HT1080 (cell line): ENCODE measurements at regions not wholly inside any gene's neighbourhood (a gene's known extent, or its start where the extent isn't known, plus 50 kb on each side); places are given as distances from the start of the nearest gene placed in this dataset.

Experiments used
- DNase-seq: peaks from one replicate; pipeline ENCODE4 v3.0.0-alpha.2; 2015; ENCODE audit warnings: low read depth

DNA sequence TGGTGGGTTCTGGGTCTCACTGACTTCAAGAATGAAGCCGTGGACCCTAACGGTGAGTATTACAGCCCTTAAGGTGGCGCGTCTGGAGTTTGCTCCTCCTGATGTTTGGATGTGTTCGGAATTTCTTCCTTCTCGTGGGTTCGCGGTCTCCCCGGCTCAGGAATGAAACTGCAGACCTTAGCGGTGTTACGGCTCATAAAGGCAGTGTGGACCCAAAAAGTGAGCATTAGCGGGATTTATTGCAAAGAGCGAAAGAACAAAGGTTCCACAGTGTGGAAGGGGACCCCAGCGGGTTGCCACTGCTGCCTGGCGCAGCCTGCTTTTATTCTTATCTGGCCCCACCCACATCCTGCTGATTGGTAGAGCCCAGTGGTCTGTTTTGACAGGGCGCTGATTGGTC is 420.5 kb upstream of the BCHE start:
- no peak for DNase-seq

DNA sequence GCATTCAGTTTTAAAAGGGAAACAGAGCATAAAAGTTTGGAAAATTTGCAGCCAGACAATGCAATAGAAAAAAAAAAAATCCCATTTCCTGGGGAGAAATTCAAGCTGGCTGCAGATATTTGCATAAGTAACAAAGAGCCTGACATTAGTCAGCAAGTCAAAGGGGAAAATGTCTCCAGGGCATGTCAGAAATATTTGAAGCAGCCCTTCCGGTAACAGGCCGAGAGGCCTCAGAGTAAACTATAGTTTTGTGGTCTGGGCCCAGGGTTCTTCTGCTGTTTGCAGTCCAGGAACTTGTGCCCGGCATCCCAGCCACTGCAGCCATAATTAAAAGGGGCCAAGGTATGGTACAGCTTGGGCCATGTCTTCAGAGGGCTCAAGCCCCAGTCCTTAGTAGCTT is 411.6 kb upstream of the BCHE start:
- peak; percentile 13 for DNase-seq

DNA sequence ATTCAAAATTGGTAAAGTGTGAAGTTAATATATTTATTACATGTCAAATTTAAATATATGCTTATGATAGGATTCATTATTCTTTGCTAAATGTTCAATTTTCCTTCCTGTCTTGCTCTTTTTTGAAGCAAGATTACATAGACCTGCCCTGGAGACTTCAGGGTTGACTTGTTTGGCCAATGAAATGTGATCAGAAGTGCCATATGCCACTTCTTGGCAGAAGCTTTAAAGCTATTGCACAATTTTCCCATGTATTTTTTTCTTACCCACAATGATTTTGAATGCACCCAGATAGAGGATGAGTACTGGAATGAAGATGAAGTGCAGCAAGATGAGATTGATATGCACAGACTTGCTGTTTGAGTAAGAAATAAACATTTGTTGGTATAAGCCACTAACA is 406.3 kb upstream of the BCHE start:
- no peak for DNase-seq

DNA sequence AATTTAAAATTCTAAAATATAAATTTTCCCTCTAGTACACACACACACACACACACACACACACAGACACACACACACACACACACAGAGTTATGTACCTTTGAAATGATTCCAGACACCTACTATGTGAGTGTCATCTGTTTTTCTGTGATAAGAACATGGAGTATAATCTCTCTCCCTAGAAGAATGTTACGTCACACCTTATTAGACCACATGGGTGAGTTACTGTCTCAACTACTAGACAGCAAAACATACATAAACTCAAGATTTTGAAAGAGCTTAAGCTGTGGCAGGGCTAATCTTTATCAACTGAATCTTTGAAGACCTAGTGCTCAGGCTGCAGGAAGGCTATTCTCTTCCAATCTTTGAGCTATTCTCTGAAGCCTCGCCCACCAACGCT is 385.9 kb upstream of the BCHE start:
- DNase-seq = no peak

DNA sequence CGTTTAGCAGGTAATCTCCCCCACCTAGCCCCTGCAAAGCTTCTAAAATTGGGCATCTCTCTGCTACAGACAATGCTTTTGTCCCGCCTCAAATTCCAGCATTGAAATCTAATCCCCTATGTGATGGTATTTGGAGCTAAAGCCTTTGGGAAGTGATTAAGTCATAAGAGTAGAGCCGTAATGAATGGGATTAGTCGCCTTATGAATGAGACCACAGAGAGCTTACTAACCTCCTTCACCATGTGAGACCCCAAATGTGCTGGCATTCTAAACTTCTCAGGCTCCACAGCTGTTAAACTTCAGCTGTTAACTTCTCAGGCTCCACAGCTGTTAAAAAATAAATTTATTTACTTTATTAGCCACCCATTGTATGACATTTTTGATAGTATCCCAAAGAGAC is 374.2 kb upstream of the BCHE start:
- peak; percentile 27 for DNase-seq

DNA sequence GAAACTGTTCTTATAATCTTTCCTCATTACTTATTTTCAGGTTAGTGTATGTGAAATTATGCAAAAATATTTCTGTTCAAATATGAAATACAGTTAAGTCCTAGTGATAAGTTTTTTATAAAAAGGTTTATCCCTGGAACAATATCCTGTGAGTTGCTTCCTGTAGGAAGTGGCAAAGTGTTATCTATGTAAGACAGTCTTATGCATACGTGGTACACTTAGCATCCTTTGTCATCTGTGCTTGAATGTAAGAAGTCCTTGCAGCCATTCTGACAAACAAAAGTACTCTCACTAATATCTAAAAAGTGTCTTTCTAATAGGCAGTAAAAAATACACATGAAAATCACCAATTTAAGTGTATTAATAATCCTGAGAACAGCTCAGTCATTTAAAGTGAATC is 372.5 kb upstream of the BCHE start:
- no peak for DNase-seq

DNA sequence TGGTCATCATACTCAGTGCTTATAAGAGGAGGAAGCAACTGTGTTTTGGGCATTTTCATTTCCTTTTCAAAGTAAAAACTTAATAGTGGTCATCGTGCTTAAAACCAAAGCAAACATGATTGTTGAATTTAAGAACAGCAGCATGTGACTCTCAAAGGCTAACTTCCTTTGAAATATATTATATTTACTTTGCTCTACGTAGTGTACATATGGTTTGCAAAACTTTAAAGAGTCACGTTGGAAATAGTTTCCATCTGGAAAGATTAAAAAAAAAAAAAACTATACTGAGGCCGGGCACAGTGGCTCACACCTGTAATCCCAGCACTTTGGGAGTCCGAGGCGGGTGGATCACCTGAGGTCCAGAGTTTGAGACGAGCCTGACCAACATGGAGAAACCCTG is 367.9 kb upstream of the BCHE start:
- DNase-seq = no peak

DNA sequence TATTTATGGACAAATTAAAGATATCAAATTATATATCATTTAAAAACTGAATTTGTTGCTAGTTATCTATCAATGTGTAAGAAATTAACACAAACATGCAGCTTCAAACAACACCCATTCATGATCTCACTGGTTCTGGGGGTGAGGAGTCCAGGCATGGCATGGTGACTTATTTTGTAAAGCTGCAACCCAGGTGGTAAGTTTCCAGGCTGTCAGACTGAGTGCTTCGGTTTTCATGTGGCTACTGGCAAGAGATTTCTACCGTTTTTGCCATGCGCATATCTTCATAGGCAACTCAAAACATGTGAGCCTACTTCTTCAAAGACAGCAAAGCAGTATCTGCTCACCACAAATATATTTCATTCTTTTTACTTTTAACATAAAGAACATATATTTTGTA is 364.3 kb upstream of the BCHE start:
- DNase-seq = no peak

DNA sequence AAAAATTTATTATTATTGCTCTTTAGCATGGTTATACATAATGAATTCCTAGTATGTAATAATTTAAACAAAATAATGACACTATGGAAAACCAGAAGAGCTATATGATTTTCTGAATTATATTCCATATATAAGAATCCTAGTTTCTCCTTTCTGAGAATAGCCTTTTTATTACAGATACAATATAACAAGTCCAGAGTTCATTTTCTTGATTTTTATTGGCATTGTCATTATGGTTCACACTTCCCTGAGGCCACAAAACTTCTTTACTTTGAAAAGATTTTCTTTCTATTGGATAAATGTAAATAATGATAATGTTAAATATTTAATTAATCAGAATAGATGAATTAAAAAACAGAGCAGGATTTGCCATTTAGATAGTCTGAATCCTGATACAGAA is 362.3 kb upstream of the BCHE start:
- DNase-seq = no peak

DNA sequence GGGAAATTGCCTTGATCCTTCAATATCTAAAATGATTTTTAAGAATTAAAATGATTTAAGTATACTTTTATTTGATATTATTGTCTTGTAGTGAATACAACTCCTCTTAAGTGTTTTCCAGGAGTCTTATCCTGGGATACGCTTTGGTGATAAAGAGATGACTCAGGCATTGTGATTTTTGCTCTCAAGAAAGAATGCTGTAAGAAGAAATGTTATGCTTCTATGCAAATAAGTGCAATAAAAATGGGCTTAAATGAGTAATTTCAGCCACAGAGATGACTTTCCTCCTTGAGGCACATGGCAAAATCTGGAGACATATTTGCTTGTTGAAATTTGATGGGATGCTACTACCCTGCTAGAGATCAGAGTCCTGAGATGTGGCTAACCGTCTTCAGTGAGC is 358.6 kb upstream of the BCHE start:
- peak; percentile 26 for DNase-seq

DNA sequence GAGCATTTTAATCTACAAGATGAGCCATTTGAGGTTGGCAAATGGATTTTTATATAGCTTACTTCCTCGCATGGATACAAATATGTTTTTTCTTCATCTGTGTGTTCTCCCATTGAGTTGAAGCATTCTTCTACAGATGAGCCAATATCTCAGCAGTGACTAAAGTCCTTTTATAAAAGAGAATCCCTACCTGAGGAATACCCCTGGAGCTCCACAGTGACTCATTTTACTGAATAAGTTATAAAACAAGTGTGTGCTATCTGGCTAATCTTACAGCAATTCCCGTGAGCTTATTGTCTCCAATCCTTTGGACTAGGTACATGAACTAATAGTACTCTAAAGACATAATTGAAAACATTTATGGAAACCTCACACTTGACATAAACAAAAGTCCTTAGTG is 354.2 kb upstream of the BCHE start:
- peak; percentile 25 for DNase-seq

DNA sequence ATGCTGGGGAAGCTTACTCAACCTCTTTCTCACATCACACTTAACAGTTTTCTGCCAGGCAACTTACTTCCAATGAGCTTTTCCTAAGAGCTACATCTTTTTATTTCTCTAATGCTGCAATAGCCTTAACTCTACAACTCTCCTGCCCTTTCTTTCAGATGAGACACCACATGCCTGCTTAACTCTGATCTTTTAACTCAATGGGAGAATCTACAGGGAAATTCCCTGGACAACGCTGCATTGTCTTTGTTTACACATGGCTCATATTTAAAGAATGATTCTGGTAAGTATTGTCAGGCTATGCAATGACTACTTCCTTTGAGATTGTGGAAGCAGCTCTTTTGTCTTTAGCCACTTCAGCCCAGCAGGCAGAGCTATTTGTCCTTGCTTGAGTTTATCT is 353.1 kb upstream of the BCHE start:
- DNase-seq = peak; percentile 75

DNA sequence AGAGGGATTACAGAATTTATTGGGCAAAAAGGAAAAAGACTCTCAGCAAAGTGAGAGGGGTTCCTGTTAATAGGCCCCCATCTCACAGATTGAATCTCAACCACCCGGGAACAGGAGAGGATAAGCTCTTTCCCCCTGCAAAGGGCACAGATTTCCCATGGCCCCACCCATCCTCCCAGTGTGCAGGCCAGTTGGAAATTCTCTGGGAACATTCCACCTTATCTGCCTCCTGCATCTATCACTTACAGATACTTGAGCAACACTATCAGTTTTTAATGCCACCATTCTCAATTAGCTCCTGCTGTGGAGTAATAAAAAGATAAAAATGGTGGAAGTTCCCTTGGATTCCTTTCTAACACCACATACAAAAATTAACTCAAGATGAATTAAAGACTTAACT is 350.0 kb upstream of the BCHE start:
- no peak for DNase-seq

DNA sequence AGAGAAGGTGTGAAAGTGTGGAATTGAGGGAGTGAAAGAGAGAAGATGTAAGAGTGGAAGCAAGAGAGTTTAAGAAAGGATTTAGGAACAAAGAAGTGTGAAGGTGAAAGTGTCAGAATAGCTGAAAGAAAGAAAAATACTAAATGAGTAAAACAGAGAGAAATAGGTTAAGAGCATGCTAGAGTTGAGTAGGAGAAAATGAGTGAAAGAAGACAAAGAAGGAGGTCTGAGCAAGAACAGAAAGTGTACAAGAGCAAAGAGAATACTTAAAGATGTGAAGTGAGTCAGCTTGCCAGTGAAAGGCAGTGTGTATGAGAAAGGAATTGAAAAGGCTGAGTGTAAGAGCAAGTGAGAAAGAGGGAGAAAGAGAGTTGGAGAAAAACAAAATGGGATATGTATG is 348.8 kb upstream of the BCHE start:
- no peak for DNase-seq

DNA sequence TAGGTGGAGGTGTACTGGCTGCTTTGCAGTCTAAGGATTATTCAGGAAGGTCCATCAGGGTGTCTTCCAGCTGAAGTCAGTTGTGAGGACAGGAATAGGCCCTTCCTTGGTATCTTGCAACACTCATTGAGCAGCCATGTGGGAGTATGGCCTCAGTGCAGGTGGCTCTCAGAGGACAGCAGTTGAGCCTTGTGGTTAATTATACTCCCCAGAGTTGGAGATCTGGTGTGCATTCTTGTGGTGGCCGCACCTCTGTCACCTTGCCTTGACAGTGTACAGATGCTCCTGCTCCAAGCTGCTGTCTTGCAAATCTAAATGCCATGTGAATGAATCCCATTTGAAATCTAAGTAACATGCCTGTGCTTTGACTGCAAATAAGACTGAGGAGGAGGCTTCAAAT is 339.9 kb upstream of the BCHE start:
- peak; percentile 36 for DNase-seq

DNA sequence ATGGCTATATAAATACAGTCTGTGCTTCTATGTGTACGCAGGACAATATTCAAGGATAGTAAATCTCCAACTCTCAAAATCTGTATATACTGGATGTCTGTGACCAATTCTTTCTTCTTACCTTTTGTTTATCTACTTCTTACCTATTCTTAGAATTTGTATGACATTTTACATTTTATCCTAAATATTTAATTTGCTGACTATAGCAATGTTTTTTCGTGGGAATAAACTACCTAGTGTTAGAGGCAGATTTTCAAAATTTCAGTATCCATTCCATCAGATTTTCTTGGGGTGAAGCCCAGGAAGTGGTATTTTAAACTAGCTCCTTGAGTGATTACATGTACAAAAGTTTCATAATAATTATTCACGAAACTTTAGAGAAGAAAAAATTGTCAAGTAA is 334.5 kb upstream of the BCHE start:
- DNase-seq = no peak

DNA sequence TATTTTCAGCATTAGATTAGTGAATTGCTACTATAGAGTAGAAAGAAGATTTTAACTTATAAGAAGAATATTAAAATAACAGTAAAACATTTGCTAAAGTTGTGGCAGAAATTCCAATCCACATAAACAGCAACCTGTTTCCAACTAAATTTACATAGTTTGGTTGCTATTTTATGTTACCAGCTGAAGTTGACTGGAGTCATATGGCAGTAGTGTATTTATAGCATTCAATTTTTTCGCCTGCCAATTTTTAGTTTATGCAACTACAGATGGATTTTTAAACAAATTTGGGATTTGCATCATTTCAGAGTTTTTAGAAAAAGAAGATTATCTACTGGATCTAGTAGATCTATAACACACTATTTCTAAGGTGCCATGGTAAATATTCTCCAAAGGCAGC is 332.5 kb upstream of the BCHE start:
- no peak for DNase-seq

DNA sequence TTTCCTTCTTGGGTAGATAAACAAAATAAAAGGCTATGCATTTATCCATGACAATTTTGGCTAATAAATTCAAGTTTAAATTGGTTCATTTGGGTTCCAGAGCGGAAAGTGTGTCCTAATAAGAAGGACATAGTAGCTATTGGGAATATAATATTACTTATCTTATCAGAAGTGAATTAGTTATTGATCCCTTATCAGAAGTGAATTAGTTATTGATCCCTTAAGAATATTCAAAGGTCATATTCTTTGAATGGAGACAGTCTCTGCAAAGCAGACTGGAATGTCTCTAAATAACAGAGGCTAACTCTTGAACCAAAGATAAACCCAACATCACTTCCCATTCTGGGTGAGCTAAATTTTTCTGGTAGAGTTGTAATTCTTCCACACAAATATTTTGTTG is 290.7 kb upstream of the BCHE start:
- DNase-seq = no peak

DNA sequence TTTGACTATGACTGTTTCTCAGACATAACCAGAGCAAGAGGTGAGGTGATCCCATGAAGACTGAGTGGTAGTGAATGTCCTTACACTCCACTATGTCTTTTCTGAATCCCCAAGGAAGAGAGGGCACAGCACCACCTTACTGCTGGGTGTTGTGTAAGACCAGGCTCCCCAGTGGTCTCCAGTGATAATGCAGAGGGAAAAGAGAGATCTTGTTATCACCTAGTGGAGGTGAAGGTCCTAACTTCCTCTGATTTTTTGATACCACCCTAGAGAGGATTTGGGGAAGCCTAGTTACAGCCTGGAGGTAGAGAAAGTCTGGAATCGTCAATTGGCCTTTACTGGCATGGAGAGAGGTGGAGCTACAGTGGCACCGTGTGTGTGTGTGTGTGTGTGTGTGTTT is 288.0 kb upstream of the BCHE start:
- DNase-seq = no peak

DNA sequence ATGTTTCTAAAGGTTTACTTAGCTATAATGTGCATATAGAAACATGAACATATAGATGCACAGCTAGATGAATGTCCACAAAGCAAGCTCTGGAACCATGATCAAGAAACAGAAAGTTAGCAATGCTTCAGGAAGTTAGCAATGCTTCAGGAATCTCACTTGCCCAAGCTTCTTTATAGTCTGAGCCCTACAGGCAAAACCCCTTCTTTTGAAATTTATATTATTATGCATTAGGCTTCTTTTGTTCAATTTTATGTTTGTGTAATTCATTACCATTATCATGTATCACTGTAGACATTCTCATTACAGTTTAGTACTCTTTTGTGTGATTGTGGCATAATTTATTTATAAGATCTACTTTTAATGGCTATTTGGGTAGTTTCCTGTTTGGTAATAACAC is 286.4 kb upstream of the BCHE start:
- peak; percentile 68 for DNase-seq

DNA sequence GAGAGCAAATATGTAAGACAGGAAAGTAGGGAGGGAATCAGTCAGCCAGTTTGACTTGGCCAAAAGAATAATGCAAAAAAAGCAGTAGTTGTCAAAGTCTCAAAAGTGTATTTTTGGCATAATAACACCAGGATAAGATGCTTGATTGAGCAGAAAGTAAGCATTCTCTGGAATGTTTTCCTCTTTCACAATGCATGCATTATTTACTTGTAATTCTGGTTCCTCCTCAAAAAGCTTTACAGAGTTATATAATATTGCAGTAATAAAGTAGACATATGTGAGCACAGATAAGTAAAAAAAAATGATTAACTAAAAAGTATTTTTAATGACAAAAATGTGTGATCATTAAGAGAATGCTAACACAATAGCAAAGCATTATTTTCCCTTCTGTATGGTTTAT is 285.9 kb upstream of the BCHE start:
- no peak for DNase-seq

DNA sequence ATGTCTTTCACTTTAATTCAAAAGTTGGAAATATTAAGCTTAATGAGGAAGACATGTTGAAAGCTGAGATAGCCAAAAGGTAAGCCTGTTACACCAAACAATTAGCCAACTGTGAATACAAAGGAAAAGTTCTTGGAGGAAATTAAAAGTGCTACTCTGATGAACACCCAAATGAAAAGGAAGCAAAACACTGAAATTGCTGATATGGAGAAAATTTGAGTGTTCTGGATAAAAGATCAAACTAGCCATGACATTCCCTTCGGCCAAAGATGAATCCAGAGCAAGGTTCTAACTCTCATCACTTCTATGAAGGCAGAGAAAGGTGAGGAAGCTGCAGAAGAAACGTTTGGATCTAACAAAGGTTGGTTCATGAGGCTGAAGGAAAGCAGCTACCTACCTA is 280.8 kb upstream of the BCHE start:
- no peak for DNase-seq

DNA sequence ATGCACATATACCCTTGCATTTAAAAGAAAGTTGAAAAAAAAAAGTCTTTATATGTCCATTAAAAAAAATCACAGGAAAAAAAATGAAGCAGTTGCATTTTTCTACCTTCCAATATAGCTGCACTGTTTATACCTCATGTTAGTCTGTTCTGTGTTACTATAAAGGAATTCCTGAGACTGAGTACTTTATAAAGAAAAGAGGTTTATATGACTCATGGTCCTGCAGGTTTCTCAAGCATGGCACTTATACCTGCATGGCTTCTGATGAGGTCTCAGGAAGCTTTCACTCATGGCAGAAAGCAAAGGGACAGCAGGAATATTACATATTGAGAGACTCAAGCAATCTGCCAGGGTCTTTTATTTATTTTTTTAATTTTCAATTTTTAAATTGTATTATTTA is 277.2 kb upstream of the BCHE start:
- no peak for DNase-seq

DNA sequence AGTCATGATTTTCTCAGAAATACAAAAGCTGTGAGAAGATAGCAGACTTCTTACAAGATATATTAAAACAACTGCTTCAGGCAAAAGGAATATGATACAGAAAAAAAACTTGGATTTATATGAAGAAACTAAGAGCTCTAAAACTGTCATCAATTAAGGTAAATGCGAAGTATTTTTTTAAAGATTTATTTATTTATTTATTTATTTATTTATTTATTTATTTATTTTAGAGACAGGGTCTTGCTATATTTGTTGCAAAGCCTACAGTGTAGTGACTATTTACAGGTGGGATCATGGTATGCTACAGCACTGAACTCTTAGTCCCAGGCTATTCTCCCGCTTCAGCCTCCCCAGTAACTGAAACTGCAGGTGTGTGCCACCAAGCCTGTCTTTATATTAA is 274.3 kb upstream of the BCHE start:
- DNase-seq = no peak

DNA sequence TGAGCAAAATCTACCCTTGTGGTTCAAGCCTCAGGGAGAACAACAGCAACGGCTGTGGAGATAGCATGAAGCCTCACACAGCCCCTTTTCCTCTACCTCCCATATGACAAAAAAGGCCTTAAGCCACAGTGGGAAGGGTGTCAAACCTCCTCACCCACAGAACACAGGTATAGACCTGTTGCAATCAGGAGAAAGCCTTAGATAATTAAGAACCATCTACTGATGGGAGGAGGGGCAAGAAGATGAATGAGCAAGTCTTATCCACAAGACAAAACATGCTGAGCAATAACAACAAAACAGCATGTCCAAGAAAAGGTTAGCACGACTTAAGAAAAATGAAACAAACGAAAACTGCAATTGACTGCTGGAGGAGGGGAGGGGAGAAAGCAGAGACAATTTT is 272.9 kb upstream of the BCHE start:
- no peak for DNase-seq
